Activated effector memory CD4-positive, alpha-beta T cell treated with anti-CD3 and anti-CD28 coated beads, Interleukin-2, amount 50 U/mL, for 16 hours (primary cell): ENCODE measurements at regions not wholly inside any gene's neighbourhood (a gene's known extent, or its start where the extent isn't known, plus 50 kb on each side); places are given as distances from the start of the nearest gene placed in this dataset.

Experiments
- DNase-seq: peaks from one replicate; pipeline ENCODE4 v3.0.0-alpha.2; 2020

DNA sequence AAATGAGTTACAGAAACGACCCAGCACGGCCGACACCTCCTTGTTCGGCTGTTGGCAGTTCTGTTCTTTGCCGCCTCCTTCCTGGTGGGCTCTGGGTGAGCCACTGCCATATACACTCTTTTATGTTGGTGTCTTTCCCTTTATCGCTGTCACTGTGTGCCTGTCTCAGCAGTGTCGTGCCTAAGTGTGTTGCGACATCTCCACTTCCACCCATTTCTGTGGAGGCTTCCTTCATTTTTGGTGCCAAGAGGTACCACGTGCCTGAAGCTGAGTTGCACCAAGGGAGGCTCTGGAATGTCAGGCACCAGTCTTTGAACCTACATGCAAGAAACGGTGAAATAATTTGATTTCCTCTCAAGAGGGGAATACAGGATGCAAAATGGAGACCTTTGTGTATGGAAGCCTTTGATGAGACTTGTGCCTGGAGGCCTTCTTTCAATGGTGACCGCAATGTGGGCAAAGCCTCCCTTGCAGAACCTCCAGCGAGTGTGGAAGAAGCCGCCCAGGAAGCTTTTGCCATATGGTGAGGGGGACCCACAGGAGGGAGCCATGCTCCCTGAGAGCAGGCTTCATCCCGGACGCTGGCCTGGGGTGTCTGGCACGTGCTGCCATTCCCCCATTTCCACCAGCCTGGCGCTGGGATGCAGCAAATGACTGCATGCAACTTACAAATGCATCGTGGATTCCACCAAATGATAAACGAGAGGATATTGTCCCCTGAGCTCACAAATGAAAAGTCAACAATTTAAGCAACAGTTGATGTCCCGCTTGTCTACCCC lies 136.2 kb downstream of the TEX29 start:
- DNase-seq, result no peak

DNA sequence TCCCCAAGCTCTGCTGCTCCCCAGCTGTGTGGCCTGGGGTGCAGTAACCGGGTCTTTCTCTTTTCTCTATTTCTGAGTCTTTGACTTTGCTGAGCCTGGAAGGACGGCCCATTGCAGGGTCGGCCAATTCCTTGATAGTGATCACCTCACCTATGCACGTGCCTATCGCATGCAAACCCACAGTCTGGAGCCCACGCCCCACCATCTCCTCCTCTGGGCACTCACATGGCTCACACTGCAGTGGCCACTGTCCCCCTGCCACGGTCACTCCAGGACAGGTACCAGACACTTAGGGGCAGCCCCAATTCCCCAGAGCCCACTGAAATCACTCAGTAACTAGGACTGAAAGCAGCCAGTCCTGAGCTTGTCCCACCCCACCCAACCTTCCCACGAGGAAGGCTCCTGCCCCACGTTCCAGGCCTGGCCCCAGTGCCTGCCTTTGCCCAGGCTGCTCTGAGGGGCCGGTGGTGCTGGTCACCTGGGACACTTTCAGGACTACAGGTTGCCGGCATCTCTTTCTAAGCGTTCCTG lies 137.6 kb downstream of the TEX29 start:
- DNase-seq, result no peak

DNA sequence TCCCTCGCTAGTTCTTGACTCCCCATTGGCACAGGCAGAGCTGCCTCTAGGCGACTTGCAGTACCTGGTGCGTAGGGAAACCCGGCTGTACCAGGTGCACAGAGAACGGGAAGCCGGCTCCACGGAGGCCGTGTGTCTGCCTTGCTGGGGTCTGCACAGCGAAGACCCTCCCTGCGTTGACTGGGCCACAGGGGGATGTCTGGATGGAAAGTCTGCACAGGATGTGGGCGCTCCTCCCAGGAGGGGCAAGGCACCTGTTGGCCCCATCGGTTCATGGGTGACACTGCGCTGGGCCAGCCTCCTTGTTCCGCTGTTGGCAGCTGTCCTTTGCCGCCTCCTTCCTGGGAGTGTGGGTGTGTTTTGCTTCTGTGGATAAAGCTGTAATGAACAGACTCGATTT lies 138.3 kb downstream of the TEX29 start:
- DNase-seq, result no peak

DNA sequence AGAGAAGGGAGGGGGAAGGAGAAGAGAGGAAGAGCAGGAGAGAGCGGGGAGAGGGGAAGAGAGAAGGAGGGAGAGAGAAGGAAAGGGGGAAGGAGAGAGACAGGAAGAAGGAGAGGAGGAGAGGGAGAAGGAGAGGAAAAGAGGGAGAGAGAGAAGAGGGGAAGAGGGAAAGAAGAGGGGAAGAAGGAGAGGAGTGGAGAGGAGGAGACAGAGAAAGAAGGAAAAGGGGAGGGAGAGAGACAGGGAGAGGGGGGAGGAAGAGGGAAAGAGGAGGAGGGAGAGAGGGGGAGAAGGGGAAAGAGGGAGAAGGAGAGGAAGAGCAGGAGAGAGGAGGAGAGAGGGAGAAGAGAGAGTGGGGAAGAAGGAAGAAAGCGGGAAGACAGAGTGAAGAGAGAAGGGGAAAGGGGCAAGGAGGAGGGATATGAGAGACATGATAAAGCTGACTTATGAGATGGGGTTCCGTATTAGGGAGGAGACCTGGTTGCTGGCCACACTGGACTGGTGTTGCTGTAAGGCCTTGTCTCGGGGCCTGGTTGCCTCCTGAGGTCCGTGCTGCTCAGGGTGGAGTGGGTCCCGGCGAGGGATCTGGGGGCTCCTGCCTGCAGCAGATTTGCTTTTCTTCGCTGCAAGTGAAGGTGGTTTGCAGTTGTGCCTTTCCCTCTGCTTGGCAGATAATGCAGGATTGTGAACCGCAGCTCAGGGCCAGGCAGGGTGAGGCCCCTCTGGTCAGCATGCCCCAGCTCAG lies 139.5 kb downstream of the TEX29 start:
- no peak for DNase-seq

DNA sequence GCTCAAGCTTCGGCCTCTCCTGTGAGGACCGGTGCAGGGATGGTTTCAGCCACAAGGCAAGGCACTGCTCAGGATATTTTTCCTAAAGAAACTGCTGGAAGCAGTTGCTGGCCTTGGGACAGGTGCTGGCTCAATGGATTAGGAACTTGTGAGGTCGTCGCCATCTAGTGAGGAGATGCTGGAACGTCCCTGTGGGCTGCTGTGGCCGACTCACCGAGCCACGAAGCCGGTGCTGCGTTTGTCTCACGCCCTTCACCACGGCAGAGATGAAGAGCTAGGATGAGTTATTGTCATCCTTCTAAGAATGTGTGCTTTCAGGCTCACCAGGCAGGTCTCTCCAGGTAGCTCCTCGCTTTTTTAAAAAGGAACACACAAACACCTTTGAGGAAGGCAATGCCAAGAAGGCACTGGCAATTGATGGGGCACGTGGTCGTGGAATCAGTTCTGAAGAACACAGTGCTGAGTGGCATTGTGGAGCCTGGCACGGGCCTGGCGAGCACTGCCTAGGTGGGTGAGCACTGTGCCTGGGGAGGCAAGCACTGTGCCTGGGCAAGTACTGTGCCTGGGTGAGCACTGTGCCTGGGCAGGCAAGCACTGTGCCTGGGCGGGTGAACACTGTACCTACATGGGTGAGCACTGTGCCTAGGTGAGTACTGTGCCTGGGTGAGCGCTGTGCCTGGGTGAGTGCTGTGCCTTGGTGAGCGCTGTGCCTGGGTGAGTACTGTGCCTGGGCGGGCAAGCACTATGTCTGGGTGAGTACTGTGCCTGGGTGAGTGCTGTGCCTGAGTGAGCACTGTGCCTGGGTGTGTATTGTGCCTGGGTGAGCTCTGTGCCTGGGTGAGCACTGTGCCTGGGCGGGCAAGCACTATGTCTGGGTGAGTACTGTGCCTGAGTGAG lies 140.4 kb downstream of the TEX29 start:
- DNase-seq, result no peak

DNA sequence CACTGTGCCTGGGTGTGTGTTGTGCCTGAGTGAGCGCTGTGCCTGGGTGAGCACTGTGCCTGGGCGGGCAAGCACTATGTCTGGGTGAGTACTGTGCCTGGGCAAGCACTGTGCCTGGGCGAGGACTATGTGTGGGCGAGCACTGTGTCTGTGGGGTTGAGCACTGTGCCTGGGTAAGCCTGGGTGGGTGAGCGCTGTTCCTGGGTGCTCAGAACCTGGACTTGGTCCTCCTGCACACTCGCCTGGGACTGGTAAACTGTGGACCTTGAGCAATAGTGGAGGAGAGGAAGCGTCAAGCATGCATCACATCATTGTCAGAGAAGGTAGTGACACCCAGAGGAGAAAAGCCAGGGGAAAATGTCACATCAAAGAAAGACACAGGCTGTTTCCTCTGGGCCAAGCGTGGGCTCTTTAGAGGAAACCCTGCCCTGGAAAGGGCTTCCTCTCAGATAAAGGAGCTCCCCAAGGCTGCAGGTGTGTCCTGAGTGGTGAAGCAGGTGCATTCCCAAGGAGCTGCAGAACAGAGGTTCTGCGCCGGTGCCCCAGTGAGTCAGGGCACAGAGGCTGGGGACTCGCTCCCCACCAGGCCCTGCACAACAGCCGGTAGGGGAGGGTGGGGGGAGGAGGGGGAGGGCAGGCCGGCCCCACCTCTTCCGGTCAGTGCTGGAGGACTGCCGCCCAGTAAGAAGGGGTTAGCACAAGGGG lies 141.2 kb downstream of the TEX29 start:
- DNase-seq, result no peak

DNA sequence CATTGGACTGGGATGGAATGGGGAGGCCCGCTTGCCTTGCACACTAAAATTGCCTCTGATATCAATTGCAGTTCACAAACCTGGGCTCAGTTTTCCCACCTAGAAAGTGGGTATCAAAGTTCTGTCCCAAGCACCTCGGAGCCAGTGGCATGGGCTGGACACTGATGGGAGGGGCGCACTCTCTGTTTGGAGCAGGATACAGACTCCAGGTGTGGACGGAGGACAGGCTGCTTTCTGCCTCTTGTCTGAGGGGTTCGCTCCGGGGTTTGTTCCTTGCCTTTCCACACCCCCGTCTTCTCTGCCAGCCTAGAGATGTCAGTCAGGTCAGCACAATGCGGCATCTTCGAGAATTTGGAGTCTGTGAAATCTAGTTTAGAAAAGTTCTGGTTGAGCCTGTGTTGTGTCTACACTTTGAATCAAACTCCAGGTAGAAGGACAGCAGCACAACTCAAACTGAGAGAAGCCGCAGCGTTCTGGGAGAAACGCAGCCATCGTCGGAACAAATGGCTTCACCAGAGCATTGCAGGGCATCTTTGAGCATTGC lies 141.9 kb downstream of the TEX29 start:
- DNase-seq, result no peak

DNA sequence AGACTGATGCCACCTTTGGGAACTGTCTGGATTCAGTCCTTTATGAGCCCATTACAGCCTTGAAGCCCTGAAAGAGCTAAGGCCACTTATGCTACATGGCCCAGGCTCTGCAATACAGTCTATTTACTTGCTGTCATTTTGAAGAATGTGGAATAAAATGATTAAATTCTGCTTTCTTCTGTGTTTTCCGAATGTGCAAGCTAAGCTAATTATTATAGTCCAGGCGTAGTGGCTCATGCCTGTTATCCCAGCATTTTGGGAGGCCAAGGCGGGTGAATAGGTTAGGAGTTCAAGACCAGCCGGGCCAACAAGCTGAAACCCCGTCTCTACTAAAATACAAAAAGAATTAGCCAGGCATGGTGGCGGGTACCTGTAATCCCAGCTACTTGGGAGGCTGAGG lies 142.5 kb downstream of the TEX29 start:
- no peak for DNase-seq

DNA sequence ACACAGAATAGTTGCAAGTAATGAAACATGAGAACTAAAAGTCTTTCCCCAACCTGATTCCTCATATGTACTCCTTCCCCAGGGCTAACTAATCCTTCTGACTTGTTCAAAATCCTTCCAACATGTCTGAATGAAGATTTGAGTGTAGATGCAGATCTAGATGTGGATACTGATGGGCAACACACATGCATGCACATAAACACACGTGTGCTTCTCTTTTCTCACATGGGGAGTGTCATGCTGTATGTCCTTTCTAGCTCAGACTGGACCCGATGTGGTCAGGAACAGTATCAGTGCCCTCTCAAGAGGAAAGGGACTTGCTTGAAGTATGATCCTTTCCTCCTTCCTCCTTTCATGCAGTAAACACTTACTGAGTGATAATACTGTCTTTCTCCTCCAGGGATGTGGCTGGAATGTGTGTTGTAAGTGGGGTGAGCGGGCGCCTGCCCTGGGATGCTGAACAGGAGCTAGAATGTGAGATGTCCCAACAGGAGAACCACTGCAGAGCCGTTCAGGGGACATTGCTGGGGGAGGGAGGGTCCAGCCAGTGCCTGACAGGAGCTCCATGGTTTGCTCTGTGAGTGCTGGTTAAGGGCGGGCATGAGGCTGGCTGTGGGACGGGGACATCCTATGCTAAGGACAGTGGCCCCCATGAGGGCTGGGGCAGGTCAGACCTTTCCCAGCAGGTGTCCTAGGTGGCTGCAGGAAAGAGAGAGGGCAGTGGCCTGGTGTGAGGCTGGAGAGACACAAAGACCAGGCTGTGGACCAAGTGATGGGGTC lies 146.9 kb downstream of the TEX29 start:
- no peak for DNase-seq

DNA sequence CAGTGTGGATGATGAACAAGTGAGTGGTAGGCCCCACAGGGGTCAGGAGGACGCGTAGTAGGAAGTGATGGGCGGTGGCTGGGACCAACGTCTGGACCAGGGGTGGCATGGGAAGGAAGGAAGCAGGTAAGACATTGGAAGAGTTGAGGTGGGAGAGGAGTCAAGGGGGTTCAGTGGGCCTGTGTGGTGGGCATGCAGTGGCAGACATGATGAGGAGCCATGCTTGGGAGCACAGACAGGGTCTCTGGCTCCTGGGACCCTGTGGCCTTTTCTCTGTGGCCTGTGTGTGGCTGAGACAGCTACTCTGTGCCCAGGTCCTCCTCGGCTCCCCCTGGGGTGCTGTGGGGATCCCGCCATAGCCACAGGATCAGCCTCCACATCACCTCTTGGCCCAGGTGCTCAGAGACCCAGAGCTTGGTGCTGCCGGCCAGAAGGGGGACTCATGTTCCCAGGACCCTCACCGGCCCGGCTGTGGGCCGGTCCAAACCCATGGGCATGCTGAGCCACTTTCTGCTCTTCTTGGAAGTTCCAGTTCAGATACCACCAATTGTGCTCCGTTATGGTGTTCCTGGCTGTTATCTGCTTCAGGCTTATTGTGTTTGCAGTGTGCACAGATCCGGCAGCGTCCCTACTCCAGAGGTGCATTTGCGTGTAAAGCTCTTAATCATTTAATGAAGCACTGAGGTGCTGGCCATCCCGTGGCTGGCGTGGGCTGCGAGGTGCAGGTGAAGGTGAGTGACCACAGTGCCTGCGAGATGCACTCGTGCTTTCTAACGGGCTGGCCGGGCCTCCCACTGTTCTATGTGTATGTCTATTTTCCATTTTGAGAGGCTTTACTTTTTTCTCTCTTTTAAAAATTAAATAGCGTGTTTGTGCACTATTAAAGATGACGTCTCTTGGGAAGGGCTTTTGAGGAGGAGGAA lies 147.9 kb downstream of the TEX29 start:
- DNase-seq, result no peak

DNA sequence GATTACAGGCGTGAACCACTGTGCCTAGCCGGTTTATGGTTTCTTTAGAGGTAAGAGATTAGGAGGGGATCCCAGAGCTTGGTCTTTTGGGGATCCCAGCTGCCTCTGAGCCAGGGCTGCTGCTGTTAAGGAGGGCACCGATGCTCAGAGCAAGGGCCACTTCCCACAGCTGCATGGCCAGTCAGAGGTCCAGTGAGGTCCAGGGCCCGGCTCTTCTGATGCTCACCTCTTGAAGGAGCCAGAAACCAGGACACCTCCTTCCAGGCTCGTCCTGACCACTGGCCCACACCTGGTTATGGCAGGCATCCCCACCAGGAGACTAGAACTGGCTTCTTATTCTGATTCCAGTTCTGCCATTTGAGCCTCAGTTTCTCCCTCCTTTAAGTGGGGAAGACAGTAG lies 149.0 kb downstream of the TEX29 start:
- no peak for DNase-seq

DNA sequence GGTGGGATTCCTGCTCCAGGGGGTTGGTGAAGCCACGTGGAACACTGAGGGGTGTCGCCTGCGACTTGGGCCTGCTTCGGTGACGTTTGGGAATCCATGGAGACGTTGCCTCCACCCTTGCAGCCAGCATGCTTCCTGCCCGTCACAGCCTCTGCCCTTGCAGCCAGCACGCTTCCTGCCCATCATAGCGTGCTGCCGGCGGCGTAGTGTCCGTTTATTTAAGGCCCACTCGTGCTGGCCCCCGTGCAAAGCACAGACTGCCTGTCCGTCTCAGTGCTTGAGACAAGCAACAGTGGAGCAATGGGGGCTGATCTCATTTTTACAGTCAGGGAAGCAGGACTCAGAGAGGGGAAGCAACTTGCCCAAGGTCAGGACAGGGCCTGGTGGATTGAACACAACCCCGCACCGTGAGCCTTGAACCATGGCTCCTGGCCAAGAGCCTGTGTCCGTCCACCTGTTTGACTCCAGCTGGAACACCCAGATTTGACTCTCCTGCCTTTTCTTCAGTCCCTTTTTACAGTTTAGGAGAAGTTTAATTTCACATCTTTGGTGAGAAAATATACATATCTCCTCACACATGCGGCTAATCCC lies 149.6 kb downstream of the TEX29 start:
- no peak for DNase-seq

DNA sequence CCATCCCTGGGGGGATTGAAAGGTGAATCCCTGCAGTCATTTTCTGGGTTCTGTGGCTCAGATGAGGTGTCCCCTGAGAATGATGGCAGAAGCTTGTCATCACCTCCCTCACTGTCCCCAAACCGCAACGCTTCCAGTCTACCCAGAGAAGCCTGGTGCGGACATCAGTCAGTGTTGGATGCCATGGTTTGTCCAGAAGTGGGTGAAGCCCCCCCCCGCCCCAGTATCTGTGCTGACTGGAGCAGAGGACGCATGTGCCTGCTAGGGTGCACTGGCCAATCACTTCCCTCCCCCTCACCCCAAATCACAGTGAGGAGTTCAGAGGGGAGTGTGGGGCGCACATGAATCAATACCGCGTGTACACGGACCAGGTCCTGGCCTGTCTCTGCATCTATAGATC lies 150.5 kb downstream of the TEX29 start:
- no peak for DNase-seq

DNA sequence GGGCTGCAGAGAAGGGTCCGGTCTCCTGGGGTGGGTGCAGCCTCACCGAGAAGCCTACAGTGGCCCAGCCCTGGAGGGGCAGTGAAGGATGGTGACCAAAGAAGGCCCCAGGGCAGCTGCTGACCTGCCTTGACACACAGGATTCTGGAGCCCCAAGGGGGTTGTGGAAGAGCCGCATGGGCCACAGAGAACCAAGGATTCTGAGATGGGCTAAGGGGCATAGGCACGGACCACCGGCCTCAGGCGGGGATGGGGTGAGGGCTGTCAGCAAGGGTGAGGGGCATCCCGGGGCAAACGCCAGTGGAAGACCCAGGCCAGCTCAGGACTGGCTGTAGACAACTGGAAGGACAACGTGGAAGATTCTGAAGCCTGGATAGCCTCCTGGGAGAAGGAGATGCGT lies 151.6 kb downstream of the TEX29 start:
- DNase-seq, result no peak

DNA sequence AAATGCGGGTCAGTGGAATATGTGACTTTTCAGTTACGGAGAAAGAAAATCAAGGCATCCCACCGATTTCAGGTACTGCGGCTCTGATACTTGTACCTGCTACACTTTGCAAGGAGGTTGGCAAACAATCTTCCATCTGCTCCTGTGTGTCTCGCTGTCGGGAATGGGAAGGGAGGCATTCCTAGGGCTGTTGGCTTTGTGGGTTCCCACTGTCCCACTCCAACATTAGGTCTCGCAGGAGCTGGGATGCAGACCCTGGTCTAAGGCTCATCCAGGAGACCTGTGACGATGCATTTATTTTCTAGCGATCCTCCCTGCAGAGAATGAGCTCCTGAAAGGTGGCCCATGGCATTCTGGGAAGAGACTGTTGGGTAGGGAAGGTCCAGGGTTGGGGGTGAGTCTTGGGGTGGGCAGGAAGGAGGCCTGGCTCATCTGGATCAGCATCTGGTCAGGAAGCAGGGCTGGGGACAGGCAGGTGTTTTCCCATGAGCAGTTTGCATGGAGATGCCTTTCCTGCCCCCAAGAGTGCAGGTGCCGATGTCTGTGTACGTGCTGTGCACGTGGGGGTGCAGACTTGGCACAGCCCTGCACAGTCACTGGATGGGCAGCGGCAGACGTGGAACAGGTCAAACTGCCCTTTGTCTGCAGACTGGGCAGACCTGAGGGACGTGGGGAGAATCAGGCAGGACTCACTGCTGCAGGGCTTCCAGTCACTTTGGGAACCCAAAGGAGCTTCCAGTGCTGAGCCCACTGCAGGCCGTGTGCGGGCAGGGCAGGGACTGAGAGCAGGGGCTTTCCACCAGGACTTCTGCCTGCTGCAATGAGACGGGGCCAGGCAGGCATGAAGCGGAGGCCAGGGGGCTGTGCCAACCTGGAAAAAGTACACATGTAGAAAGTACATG lies 152.4 kb downstream of the TEX29 start:
- no peak for DNase-seq

DNA sequence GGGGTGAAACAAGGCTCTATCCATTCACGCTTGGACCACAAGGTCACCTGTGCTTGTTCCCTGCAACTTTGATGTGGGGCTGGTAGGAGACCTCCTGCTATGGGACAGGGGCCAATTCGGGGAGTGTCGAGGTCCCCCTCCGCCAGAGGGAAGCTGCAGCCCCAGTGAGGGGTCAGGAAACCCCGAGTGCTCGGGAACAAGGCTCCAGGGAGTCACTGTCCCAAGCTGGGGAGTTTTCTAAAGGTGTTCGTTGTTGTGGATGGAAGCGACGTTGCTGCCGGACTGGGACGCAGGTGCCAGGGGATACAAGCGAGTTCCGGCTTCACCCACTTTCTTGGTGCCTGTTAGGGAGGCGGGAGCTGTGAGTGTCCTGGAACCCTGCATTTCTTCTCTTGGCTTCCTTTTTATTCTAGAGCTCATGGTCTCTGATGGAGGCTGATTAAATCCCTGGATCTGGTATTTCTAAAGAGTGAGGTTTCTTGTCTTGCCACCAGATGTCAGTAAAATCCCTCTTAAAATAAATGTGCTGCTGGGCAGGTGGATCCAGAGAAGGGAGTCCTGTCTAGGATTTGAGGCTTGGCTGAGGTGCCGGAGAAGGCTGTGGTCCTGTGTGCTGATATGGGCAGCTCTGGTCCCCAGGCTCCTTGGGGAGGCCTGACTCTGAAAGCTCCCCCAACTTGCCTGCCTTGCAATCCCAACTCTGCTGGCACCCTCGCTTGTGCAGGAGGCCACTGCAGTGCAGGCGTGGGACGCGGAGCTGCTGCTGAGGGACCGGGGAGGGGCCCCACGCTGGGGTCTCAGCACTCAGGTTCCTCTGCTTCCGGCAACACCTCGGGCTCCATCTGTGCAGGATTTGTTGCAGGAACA lies 153.9 kb downstream of the TEX29 start:
- no peak for DNase-seq

DNA sequence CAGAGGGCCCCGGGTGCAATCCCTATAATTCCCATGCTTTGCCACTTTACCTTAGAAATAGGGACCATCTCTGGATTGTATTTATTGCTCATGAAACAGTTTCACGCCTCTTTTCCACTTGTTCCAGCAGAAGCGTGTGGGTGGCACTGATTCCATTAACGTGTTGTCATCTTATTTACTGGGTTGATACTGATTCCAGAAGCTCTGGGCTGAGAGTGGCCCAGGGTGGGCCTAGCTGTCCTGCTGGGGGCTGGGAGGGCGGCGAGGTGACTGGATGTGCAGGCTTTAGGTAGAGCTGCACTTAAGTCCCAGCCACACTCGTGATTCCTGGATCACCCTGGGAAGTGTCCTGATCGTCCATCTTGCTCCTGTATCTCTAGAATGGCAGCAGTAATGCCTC lies 155.0 kb downstream of the TEX29 start:
- no peak for DNase-seq

DNA sequence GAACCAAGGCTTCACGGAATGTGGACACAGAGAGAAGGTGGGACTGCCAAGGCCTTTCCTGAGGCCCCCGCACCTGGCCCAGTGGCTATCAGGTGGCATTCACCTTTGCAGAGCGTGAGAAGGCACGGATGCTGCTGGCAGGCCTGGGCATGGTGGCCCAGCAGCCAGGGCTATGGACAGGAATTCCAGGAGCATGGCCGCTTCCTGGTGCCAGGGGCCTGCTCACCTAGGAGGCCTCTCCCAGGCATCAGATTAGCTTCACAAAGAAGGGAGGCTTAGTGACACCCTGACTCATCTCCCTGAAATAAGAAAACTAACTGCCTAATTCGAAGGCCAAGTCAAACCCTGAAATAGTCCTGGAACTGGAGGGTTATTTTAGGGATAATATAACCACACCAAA lies 155.8 kb downstream of the TEX29 start:
- no peak for DNase-seq
